HG02870 (cell line): ENCODE measurements at regions not wholly inside any gene's neighbourhood (a gene's known extent, or its start where the extent isn't known, plus 50 kb on each side); places are given as distances from the start of the nearest gene placed in this dataset.

Experiments used
- ATAC-seq: cut with Tn5 transposase; IDR thresholded peaks from one replicate; pipeline ENCODE4 v1.9.1; 2021; ENCODE audit warnings: mild to moderate bottlenecking, moderate library complexity; ENCODE audit not compliant: unreplicated experiment

GRCh38 chr2:64932371-64933216, 56.6 kb upstream of the SLC1A4 start:
- peak; percentile 87 for ATAC-seq

GRCh38 chr2:64934530-64934929, 54.7 kb upstream of the SLC1A4 start:
- no peak for ATAC-seq

- ATAC-seq = no peak
Measured at GRCh38 chr2:64936809-64937208, 52.4 kb upstream of the SLC1A4 start.

GRCh38 chr2:64937314-64937686, 51.9 kb upstream of the SLC1A4 start:
- peak; percentile 0 for ATAC-seq

- peak; percentile 29 for ATAC-seq
Measured at GRCh38 chr2:64937687-64938491, 51.3 kb upstream of the SLC1A4 start.

- no peak for ATAC-seq
Measured at GRCh38 chr2:64938607-64939285, 50.5 kb upstream of the SLC1A4 start.

DNA sequence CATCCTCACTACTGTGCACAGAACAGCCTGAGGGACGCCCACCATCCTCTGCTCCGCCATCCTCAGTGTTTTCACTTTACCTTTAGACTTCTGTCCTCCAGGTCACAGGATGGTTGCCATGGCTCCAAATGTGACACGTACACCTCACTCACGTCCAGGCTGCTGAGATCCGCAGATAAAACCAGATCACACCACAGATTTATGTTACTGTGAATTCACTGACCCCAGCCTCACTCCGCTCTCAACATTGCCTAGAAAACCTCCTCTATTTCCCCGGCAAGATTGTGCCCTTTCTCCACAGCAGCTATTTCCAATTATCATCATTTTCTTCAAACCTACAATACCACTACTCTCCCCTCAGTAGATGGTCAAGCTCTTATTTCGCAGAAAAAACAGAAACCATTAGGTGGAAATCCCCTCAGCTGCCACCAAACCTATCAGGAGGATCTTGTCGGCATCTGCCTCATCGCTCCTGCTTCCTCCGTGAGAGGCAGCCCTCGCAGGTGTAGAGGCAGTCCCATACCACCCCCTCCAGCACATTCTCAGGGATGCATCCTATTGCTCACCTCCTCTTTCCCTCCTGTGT, 49.8 kb upstream of the SLC1A4 start:
- ATAC-seq = peak; percentile 44
